ENCODE measurements at regions not wholly inside any gene's neighbourhood (a gene's known extent, or its start where the extent isn't known, plus 50 kb on each side); places are given as distances from the start of the nearest gene placed in this dataset.
"Not testable (repeated sequence)": the region's sequence is repeated elsewhere in the genome, so short reads cannot be mapped to it uniquely, and the experiment has no call there.

DNA sequence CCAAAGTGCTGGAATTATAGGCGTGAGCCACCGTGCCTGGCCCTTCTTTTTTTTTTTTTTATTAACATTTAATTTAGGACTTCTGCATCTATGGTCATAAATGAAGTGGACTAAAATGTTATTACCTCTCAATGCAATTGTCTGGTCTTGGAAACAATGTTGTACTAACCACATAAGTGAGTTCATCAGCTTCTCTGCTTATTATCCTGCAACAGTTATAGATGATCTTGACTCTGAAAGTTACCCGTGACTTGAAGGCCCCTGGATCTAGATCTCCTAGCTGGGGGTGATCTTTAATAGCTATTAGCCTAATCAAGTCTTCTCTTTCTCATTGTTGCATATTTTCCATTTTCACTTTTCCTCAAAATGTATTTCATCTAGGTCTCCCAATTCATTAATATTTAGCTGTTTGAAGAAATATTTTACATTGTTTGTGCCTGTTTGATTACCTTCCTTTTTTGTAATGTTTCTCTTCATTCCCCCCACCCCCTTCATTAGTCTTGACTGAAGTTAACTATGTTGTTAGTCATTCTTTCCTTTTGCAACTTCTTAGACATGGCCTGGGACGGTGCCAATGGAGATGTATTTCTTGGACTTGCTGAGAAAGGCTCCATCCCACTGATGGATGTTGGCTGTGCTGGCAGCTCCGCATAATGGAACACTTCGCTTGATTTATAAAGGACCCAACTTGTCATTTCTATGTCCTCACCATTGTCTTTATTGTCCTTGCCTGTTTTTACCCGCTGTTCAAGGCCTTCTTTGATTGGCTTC lies 141.6 kb upstream of the RIOK3 start:
- in situ Hi-C loops (cut with HindIII; ENCODE audit: low sequenced_read_pairs) = no loop called here

DNA sequence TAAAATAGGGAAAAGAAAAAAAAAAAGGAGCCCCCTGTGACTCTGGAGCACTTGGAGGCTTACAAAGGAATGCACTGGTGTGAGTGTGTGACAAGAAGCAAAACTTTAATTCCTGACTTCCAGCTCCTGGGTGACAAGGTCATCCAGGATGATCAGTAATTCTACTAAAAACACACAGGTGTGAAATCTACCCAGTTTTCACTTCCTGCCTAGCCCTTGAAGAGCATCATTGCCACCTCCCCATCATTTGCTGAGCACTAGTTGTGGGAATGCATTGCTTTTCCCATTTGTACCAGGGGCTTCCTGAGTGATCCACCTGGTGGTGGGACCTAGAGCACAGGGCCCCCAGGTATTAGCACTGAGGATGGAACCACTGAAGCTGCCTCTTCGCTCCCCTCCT lies 139.7 kb upstream of the RIOK3 start:
- in situ Hi-C loops (cut with HindIII; ENCODE audit: low sequenced_read_pairs) = no loop called here

DNA sequence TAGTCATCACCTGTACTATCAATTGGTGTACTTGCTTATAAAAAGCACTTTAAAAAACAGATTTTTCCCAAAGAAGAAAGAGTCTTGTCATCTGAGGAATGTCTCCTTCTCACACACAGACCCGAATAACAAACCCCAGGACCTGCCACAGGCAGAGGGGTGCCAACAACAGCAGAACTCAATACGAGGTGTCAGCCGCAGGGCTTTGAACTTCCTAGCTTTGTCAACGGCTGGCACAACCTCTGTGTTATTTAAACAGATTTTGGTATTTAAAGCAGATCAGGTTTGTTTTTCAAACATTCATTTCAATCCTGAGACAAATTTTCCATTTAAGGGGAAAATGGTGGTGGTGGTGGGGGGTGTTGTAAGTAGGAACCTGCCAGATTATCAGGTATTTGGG lies 138.4 kb upstream of the RIOK3 start:
- in situ Hi-C loops (cut with HindIII; ENCODE audit: low sequenced_read_pairs) = no loop called here

- in situ Hi-C loops (cut with HindIII; ENCODE audit: low sequenced_read_pairs) = no loop called here
Measured at GRCh38 chr18:23316316-23316715, 136.8 kb upstream of the RIOK3 start.

GRCh38 chr18:23316988-23317387 lies 136.1 kb upstream of the RIOK3 start:
- in situ Hi-C loops (cut with HindIII; ENCODE audit: low sequenced_read_pairs) = no loop called here

DNA sequence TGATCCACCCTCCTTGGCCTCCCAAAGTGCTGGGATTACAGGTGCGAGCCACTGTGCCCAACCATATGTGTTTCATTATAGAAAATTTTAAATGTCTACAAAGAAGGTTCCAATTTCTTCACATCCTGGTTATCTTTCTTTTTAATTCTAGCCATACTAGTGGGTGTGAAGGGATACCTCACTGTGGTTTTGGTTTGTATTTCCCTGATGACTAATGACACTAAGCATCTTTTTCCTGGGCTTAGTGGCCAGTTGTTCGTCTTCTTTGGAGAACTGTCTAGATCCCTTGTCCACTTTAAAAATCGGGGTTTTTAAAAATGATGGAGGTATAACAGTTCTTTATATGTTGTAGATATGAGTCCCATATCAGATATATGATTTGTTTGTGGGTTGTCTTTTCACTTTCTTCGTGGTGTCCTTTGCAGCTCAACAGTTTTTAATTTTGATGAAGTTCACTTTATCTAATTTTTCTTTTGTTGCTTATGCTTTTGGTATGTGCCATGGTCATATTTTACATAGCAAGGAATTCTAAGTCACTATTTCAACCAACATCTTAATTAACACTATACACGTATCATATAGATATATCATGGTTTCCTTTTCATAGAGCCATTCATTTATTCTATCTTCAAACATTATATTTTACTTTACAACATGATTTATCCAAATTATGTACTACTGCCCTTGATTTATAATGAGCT lies 135.0 kb upstream of the RIOK3 start:
- in situ Hi-C loops (cut with HindIII; ENCODE audit: low sequenced_read_pairs) = no loop called here

DNA sequence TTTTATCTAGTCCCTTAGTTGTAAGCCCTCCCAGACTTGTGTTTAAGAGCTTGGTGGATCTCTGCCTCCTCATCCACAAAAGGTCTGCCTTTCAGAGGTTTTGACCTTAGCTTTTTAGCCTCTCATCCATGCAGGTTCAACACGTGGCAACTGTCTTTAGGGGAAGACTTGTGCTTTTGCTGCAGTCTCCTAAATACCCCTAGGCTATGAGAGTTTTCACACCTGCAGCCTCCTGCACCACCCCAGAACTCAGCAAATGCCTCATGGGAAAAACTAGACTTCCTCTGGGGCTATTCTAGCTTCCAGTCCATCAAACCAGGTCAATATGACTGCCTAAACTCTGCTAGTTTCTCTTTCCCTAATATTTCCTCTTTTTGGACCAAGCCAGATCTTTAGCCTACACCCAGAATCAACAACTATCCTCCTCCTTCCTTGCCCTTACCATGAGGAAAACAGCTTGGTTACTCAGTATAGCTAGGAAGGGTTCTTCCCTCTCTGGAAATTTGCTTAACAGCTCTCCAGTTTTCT lies 132.3 kb upstream of the RIOK3 start:
- in situ Hi-C loops (cut with HindIII; ENCODE audit: low sequenced_read_pairs) = no loop called here

GRCh38 chr18:23321996-23322395 lies 131.1 kb upstream of the RIOK3 start:
- in situ Hi-C loops (cut with HindIII; ENCODE audit: low sequenced_read_pairs) = no loop called here

DNA sequence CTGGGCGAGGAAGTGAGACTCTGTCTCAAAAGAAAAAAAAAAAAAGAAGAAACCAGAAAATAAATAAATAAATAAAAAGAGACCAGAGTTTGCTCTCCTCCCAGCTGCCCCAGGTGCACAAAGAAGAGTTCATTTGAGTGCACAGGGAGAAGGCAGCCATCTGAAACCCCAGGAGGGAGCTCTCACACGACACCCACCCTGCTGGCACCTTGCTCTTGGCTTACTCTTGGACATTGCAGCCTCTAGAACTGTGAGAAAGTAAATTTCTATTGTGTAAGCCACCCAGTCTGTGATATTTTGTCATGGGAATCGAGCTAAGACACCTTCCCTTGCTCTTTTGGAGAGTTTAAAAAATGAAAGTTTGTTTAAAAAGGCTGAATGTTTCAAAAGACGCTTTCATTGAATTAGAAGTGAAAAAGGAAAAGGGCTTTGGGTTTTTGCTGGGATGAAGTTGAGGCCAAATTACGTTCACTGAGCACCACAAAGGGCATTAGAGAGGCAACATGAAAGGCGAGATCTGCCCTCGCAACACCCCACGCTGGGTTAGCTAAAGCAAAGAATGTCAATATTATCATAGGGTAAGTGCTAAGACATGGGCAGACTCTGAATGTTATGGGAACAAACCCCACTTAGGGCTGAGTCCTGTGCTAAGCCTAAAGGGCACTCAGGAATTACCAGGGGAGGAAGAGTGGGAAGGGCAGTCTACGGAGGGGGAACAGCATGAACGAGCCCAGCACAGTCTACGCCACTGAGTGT lies 128.9 kb upstream of the RIOK3 start:
- in situ Hi-C loops (cut with HindIII; ENCODE audit: low sequenced_read_pairs) = no loop called here

GRCh38 chr18:23324861-23325260 lies 128.2 kb upstream of the RIOK3 start:
- in situ Hi-C loops (cut with HindIII; ENCODE audit: low sequenced_read_pairs) = no loop called here

DNA sequence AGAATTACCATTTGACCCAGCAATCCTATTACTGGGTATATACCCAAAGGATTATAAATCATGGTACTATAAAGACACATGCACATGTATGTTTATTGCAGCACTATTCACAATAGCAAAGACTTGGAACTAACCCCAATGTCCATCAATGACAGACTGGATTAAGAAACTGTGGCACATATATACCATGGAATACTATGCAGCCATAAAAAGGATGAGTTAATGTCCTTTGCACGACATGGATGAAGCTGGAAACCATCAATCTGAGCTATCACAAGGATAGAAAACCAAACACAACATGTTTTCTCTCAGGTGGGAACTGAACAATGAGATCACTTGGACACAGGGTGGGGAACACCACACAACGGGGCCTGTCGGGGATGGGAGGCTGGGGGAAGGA lies 123.4 kb upstream of the RIOK3 start:
- in situ Hi-C loops (cut with HindIII; ENCODE audit: low sequenced_read_pairs) = not testable (repeated sequence)

DNA sequence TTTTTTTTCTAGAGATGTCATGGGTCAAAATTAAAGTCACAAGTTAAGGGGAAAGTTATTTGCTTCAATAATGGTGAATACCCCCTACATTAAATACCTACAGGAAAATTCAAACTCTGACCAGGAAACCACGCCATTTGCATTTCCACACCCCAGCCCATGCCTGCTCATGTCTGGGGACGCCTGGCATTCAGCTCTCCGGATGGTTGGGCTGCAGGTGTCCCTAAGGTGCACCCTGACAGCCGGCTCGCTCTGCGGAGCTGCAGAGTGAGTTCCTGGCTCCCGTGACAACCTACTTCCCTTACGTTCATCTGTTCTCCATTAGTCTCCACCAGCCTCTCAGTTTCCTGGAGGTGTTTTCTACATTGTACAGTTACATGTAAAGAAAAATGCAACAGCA lies 122.7 kb upstream of the RIOK3 start:
- in situ Hi-C loops (cut with HindIII; ENCODE audit: low sequenced_read_pairs) = no loop called here

DNA sequence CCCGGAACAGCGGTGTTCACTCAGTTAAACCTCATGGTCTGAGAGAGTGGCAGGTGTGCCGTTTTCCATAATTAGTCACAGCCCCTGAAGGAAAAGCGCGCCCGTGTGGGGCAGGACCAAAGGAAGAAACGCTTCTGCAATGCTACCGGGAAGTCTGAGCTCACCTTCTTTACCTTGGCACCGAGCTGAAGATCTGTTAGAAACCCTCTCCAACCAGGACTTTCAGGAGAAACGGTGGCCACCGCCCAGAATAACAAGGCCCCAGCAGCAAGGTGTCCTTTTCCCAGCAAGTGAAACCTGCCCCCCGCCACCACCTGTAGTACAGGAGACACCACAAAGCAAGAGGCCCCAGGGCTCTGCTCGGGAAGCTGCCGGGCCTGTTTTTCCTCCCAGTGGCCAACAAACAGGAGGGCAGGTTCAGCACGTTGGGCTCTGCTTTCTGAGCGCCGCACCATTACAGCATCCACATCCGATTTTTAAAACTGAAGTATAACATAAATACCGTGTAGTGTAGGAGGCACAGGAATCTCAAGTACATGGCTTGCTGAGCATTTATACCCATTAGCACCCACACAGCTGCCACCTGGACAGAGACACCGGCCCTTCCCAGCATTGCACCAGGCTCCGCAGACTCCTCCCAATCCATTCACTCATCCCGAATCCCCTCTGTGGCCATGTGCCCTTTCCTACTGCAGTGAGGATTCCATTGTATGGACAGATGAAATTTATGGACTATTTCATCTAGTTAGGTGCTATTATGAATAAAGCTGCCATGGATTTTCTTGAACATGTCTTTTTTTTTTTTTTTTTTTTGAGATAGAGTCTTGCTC lies 121.8 kb upstream of the RIOK3 start:
- in situ Hi-C loops (cut with HindIII; ENCODE audit: low sequenced_read_pairs) = no loop called here

DNA sequence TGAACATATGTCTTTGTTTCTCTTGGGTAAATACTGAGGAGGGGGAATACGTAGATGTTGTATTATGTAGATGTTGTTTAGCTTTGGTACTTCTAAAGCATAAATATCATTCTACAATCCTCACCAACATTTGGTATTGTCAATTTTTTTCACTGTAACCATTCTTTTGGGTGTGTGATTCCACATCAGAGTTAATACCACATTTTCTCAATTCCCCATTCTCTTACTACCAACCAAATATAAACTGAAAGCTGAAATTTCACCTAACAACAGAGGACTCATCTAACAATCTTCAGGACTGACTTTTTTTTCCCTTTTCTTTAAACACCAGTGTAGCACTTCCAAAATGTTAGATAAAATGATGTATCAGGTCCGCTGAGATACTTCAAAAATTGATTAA lies 120.7 kb upstream of the RIOK3 start:
- in situ Hi-C loops (cut with HindIII; ENCODE audit: low sequenced_read_pairs) = no loop called here

GRCh38 chr18:23333827-23334226 lies 119.3 kb upstream of the RIOK3 start:
- in situ Hi-C loops (cut with HindIII; ENCODE audit: low sequenced_read_pairs) = no loop called here

DNA sequence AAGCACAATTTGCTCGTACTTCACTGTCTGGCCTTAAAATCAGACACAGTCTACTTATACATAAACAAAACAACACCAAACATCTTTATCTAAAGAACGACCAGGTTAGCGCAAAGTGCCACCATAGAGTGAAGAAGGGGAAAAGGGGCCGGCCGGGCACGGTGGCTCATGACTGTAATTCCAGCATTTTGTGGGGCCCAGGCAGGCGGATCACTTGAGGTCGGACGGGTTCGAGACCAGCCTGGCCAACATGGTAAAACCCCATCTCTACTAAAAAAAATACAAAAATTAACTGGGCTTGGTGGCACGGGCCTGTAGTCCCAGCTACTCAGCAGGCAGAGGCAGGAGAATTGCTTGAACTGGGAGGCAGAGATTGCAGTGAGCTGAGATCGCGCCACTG lies 118.5 kb upstream of the RIOK3 start:
- in situ Hi-C loops (cut with HindIII; ENCODE audit: low sequenced_read_pairs) = no loop called here

GRCh38 chr18:23336101-23336500 lies 117.0 kb upstream of the RIOK3 start:
- in situ Hi-C loops (cut with HindIII; ENCODE audit: low sequenced_read_pairs) = no loop called here

GRCh38 chr18:23337599-23338444 lies 115.3 kb upstream of the RIOK3 start:
- in situ Hi-C loops (cut with HindIII; ENCODE audit: low sequenced_read_pairs) = no loop called here

- in situ Hi-C loops (cut with HindIII; ENCODE audit: low sequenced_read_pairs) = loop anchor here (5.0 kb wide), 1 partner anchor 42 kb away; no protein-coding TSS in a partner anchor
Measured at GRCh38 chr18:23340661-23341060, 112.4 kb upstream of the RIOK3 start.

- in situ Hi-C loops (cut with HindIII; ENCODE audit: low sequenced_read_pairs) = loop anchor here (5.0 kb wide), 1 partner anchor 41 kb away; no protein-coding TSS in a partner anchor
Measured at GRCh38 chr18:23341383-23341782, 111.7 kb upstream of the RIOK3 start.

Data from endothelial cell of hepatic sinusoid (primary cell).